HepG2 (cell line): ENCODE measurements at regions not wholly inside any gene's neighbourhood (a gene's known extent, or its start where the extent isn't known, plus 50 kb on each side); places are given as distances from the start of the nearest gene placed in this dataset.
A peak's percentile ranks its signal among the peaks of the same experiment; 100 is the strongest.

Source experiments
- DRAP1 ChIP-seq: IDR thresholded peaks from 2 replicates; pipeline ENCODE4 v1.6.1; 2016; ENCODE audit warnings: missing genetic modification reagents, missing compliant biosample characterization
- ELF1 ChIP-seq: sonication (generic); formaldehyde crosslinking; IDR thresholded peaks from 2 replicates; pipeline ENCODE4 v1.4.0; 2020; ENCODE audit warnings: missing genetic modification reagents
- HBP1 ChIP-seq: IDR thresholded peaks from 2 replicates; pipeline ENCODE4 v1.6.1; 2016; ENCODE audit warnings: low read depth, control low read depth
- HINFP ChIP-seq: sonication (generic); formaldehyde crosslinking; IDR thresholded peaks from 2 replicates; pipeline ENCODE4 v1.4.0; 2020; ENCODE audit warnings: low read depth, mild to moderate bottlenecking, missing genetic modification reagents
- HMGXB4 ChIP-seq, 2 experiments: sonication (generic) in 1 of 2; formaldehyde crosslinking in 1 of 2; IDR thresholded peaks; 2 replicates each; pipeline versions ENCODE4 v1.4.0 to v1.6.1; 2018 to 2020; ENCODE audit warnings: missing genetic modification reagents in 2 of 2, borderline replicate concordance in 1 of 2, low read depth in 1 of 2, mild to moderate bottlenecking in 1 of 2, missing biosample characterization in 1 of 2
- MAFG ChIP-seq: sonication (generic); formaldehyde crosslinking; IDR thresholded peaks from 2 replicates; pipeline ENCODE4 v1.5.1; 2020; ENCODE audit warnings: mild to moderate bottlenecking, missing genetic modification reagents
- MZF1 ChIP-seq: sonication (generic); formaldehyde crosslinking; IDR thresholded peaks from 2 replicates; pipeline ENCODE4 v1.8.1; 2023; ENCODE audit warnings: mild to moderate bottlenecking, missing genetic modification reagents, borderline replicate concordance
- PCBP1 ChIP-seq: fragments of 200-400 bp; formaldehyde crosslinking; IDR thresholded peaks from 2 replicates; pipeline ENCODE4 v1.6.1; 2017; ENCODE audit warnings: mild to moderate bottlenecking, low read depth, low read length, borderline replicate concordance
- POLR2AphosphoS2 ChIP-seq: IDR thresholded peaks from 2 replicates; pipeline ENCODE4 v1.6.1; 2011; ENCODE audit warnings: low read depth, low read length, improper control_type of control experiment
- RARG ChIP-seq: sonication (generic); formaldehyde crosslinking; IDR thresholded peaks from 2 replicates; pipeline ENCODE4 v1.4.0; 2020; ENCODE audit warnings: low read depth, mild to moderate bottlenecking, missing genetic modification reagents
- RORA ChIP-seq: sonication (generic); formaldehyde crosslinking; IDR thresholded peaks from 2 replicates; pipeline ENCODE4 v1.5.0; 2020; ENCODE audit warnings: mild to moderate bottlenecking, missing genetic modification reagents, moderate library complexity
- TRIM24 ChIP-seq: sonication (generic); formaldehyde crosslinking; IDR thresholded peaks from 2 replicates; pipeline ENCODE4 v1.8.0; 2022; ENCODE audit warnings: mild to moderate bottlenecking, missing genetic modification reagents
- ZBTB4 ChIP-seq: sonication (generic); formaldehyde crosslinking; IDR thresholded peaks from 2 replicates; pipeline ENCODE4 v1.4.0; 2020; ENCODE audit warnings: missing genetic modification reagents, mild to moderate bottlenecking, borderline replicate concordance
- ZHX1 ChIP-seq: sonication (generic); formaldehyde crosslinking; IDR thresholded peaks from 2 replicates; pipeline ENCODE4 v1.8.1; 2022; ENCODE audit warnings: low read depth, mild to moderate bottlenecking, missing genetic modification reagents
- ZNF615 ChIP-seq: sonication (generic); formaldehyde crosslinking; IDR thresholded peaks from 2 replicates; pipeline ENCODE4 v1.5.0; 2020; ENCODE audit warnings: mild to moderate bottlenecking, missing genetic modification reagents, borderline replicate concordance
- ZNF678 ChIP-seq: sonication (generic); formaldehyde crosslinking; IDR thresholded peaks from 2 replicates; pipeline ENCODE4 v1.4.0; 2020; ENCODE audit warnings: mild to moderate bottlenecking, missing genetic modification reagents
- ZNF780A ChIP-seq: sonication (generic); formaldehyde crosslinking; IDR thresholded peaks from 2 replicates; pipeline ENCODE4 v1.8.0; 2022; ENCODE audit warnings: mild to moderate bottlenecking, missing genetic modification reagents, moderate library complexity

GRCh38 chr3:67113802-67114407 is 115.8 kb downstream of the KBTBD8 start (continued):
- TF ChIP-seq ZHX1 (CRISPR knock-in tag) (peak; percentile 72; the same call in 1 of the 2 replicates), ZNF678 (CRISPR knock-in tag) (peak; percentile 66; the same call in 1 of the 2 replicates), ZNF780A (CRISPR knock-in tag) (peak; percentile 67; the same call in 1 of the 2 replicates), HBP1 (CRISPR knock-in tag) (peak; percentile 99), MZF1 (CRISPR knock-in tag) (no peak), PCBP1 (no peak), RORA (CRISPR knock-in tag) (no peak), ELF1 (0 out of 2 replicates have a peak, but pooled peaks have one; percentile 41), HMGXB4 (CRISPR knock-in tag; IDR thresholded peaks at IDR 0.05; ENCODE audit: borderline replicate concordance in 1 of 2, low read depth in 1 of 2) (peak; percentile 59 to 89; a peak in 3 of 4 replicates), ZNF615 (CRISPR knock-in tag) (no peak), POLR2AphosphoS2 (no peak), DRAP1 (peak; percentile 78; the same call in 1 of the 2 replicates), RARG (CRISPR knock-in tag) (peak; percentile 79; the same call in 1 of the 2 replicates), TRIM24 (CRISPR knock-in tag) (no peak), ZBTB4 (CRISPR knock-in tag) (no peak), HINFP (CRISPR knock-in tag) (peak; percentile 81; the same call in 1 of the 2 replicates), MAFG (CRISPR knock-in tag) (no peak)
